Right atrium auricular region (tissue), 2 donors: ENCODE measurements at regions not wholly inside any gene's neighbourhood (a gene's known extent, or its start where the extent isn't known, plus 50 kb on each side); places are given as distances from the start of the nearest gene placed in this dataset.

Source experiments
- DNase-seq: peaks from one replicate; pipeline ENCODE4 v3.0.0-alpha.2; 2019; ENCODE audit warnings: low spot score
- H3K27ac ChIP-seq, 2 donors: fragments of 200-600 bp; sonication (generic); 1 replicate in 1 of 2; 2 replicates in 1 of 2; pipeline ENCODE4 v1.5.1; 2016 to 2019
- H3K27me3 ChIP-seq, 2 donors: fragments of 200-600 bp; sonication (generic); one replicate each; pipeline versions ENCODE4 v1.5.1 to v1.6.0; 2017 to 2019
- H3K36me3 ChIP-seq: fragments of 200-600 bp; sonication (generic); one replicate; pipeline ENCODE4 v1.5.1; 2016
- H3K4me1 ChIP-seq, 2 donors: fragments of 200-600 bp; sonication (generic); one replicate each; pipeline versions ENCODE4 v1.5.1 to v1.6.0; 2017 to 2019
- H3K4me3 ChIP-seq, 2 donors: fragments of 200-600 bp; sonication (generic); 1 replicate in 1 of 2; 2 replicates in 1 of 2; pipeline ENCODE4 v1.5.1; 2017 to 2019; ENCODE audit warnings: mild to moderate bottlenecking in 1 of 2, moderate library complexity in 1 of 2
- H3K9me3 ChIP-seq, 2 donors: fragments of 200-600 bp; sonication (generic); one replicate each; pipeline ENCODE4 v1.5.1; 2019
- CTCF ChIP-seq, 2 donors: fragments of 200-600 bp; sonication (generic); IDR thresholded peaks; one replicate each; pipeline ENCODE4 v1.5.1; 2019; ENCODE audit warnings: antibody characterized with exemption in 2 of 2

DNA sequence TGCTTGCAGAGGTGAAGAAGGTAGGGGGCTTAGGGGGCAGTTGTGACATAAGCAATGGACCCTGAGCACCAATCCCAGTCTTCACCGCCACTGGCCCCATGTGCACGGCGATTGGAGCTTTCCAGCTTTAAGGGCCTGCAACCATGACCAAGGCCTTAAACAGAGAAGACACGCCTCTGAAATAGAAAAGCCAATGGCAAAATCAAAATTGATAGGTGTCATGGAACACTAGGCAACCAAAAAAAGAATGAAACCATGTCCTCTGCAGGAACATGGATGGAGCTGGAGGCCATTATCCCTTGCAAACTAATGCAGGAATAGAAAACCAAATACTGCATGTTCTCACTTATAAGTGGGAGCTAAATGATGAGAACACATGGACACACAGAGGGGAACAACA, 146.3 kb downstream of the SCARB1 start:
- Histone ChIP-seq H3K4me3 (no peak overlapping the region), H3K9me3 (no peaks in the 10 kb centered on the region), H3K27ac (no peak overlapping the region), H3K27me3 (no peaks in the 10 kb centered on the region), H3K4me1 (peaks cover 0 to 27% of the 10 kb centered on the region in 2 donors), H3K36me3 (no peaks in the 10 kb centered on the region)
- TF ChIP-seq CTCF (IDR thresholded peaks at IDR 0.05), result no peak
- no peak for DNase-seq

DNA sequence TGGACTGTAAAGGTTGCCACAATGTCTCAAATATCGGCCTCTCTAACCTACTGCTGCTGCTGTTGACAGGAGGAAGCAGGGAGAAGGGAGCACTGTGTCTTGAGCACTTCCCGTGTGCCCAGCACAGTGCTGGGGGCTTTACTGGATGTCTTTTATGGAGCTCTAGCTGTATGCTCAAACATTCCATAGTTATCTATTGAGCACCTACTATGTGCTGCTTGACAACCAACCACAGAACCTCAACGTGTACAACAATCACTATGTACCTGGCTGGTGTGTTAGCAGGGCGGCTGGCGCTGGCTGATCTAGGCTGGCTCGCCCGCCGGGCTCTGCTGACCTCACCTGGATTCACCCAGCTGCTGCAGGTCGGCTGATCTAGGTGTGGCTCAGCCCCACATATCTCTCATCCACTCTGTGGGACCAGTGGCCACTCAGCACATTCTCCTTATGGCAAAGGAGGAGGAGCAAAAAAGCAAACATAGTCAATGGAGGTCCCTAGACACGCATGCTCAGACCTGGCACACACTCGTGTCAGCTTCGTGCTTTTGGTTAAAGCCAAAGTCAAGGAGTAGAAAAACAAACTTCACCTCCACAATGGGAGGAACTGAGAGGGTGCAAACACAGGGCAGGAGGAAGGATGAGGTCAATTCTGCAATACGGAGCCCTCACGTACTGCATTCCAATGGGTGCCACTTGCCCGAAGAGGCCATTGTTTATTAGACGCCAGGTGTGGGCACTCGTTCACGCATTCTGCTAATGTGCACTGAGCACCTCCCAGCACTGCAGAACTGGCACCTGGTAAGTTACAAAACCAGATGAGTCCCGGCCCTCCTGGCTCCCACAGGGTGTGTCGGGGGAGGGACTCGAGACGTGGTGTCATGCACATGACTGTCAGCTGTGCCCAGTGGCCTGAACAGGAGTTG, 147.2 kb downstream of the SCARB1 start:
- Histone ChIP-seq H3K36me3 (no peaks in the 10 kb centered on the region), H3K9me3 (no peaks in the 10 kb centered on the region), H3K4me3 (no peak overlapping the region), H3K27ac (no peak overlapping the region), H3K4me1 (peaks cover 0 to 22% of the 10 kb centered on the region in 2 donors), H3K27me3 (no peaks in the 10 kb centered on the region)
- no peak for TF ChIP-seq CTCF (IDR thresholded peaks at IDR 0.05)
- DNase-seq, result no peak

- DNase-seq, result no peak
- Histone ChIP-seq H3K36me3 (no peaks in the 10 kb centered on the region), H3K4me3 (no peak overlapping the region), H3K9me3 (no peaks in the 10 kb centered on the region), H3K27me3 (no peaks in the 10 kb centered on the region), H3K4me1 (peaks cover 0 to 12% of the 10 kb centered on the region in 2 donors), H3K27ac (no peak overlapping the region)
- no peak for TF ChIP-seq CTCF (IDR thresholded peaks at IDR 0.05)
Observed at GRCh38 chr12:124715121-124715990, 147.9 kb upstream of the NCOR2 start.

DNA sequence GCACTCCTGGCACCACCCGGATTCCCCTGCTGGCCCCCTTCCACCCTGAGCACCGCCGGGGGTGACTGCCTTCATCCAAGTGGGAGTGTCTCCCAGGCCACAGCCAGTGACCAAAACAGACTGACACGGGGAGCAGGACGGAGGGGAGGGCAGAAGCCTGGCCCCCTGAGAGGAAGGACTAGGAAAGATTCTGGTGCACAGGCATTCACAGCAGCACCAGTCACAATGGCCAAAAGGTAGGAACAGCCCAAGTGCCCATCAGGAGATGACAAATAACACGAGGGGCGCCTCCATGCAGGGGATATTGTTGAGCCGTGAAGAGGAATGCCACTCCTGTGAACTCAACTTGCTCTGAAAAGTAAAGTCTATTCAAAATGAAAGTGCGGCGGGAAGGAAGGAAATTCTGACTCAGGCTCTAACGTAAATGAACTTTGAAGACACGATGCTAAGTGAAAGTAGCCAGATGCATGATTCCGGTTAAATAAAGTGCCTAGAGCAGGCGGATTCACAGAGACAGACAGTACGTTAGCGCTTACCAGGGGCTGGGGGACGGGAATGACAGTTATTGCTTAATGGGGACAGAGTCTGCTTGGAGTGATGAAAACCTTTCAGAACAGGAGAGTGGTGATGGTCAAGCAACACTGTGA, 146.1 kb upstream of the NCOR2 start:
- no peaks in the 10 kb centered on the region for H3K27me3 ChIP-seq
- peaks cover 0 to 12% of the 10 kb centered on the region in 2 donors for H3K4me1 ChIP-seq
- H3K9me3 ChIP-seq, result no peaks in the 10 kb centered on the region
- peak; percentile 82 for DNase-seq
- H3K27ac ChIP-seq, result peak overlapping the region; percentile 70 to 85
- H3K4me3 ChIP-seq, result peak overlapping the region in 1 of 2 donors; percentile 35
- TF ChIP-seq CTCF (IDR thresholded peaks at IDR 0.05), result no peak
- no peaks in the 10 kb centered on the region for H3K36me3 ChIP-seq

GRCh38 chr12:124713041-124713435, 145.6 kb upstream of the NCOR2 start:
- Histone ChIP-seq H3K27me3 (no peaks in the 10 kb centered on the region), H3K4me1 (peaks cover 0 to 12% of the 10 kb centered on the region in 2 donors), H3K36me3 (no peaks in the 10 kb centered on the region), H3K27ac (peak overlapping the region; percentile 70 to 85), H3K9me3 (peaks cover 0 to 1% of the 10 kb centered on the region in 2 donors), H3K4me3 (peak overlapping the region in 1 of 2 donors; percentile 35)
- DNase-seq, result peak; percentile 91
- no peak for TF ChIP-seq CTCF (IDR thresholded peaks at IDR 0.05)
